Natural killer cell treated with Interleukin-12 subunit alpha and Interleukin-12 subunit beta and Interleukin-15 and Interleukin-18, amount 100 ng/mL, for 72 hours (primary cell): ENCODE measurements at regions not wholly inside any gene's neighbourhood (a gene's known extent, or its start where the extent isn't known, plus 50 kb on each side); places are given as distances from the start of the nearest gene placed in this dataset.

Source experiments
- ATAC-seq, 2 donors: fragments of 150-1000 bp; cut with Tn5 transposase in 1 of 2; sonication (Bioruptor Pico), chemical (Tn5 transposase) in 1 of 2; 2 replicates each; pipeline ENCODE4 v1.10.0; 2021
- DNase-seq: peaks from one replicate; pipeline ENCODE4 v3.0.0; 2022; ENCODE audit warnings: low spot score
- H3K27ac Mint-ChIP-seq, 2 donors: 1 replicate in 1 of 2; 2 replicates in 1 of 2; pipeline ENCODE4 v1.8.0; 2022; ENCODE audit warnings: mixed read lengths in 2 of 2, mild to moderate bottlenecking in 1 of 2, moderate library complexity in 1 of 2
- H3K27me3 Mint-ChIP-seq, 2 donors: 1 replicate in 1 of 2; 2 replicates in 1 of 2; pipeline ENCODE4 v1.8.0; 2022; ENCODE audit warnings: mixed read lengths in 2 of 2
- H3K36me3 Mint-ChIP-seq: one replicate; pipeline ENCODE4 v1.8.0; 2022; ENCODE audit warnings: mixed read lengths
- H3K4me1 Mint-ChIP-seq, 2 donors: 1 replicate in 1 of 2; 2 replicates in 1 of 2; pipeline ENCODE4 v1.8.0; 2022; ENCODE audit warnings: low read depth in 2 of 2, mixed read lengths in 2 of 2, mild to moderate bottlenecking in 1 of 2
- H3K4me3 Mint-ChIP-seq: one replicate; pipeline ENCODE4 v1.8.0; 2022; ENCODE audit warnings: mixed read lengths
- H3K9me3 Mint-ChIP-seq: 2 replicates; pipeline ENCODE4 v1.8.0; 2022; ENCODE audit warnings: mixed read lengths

DNA sequence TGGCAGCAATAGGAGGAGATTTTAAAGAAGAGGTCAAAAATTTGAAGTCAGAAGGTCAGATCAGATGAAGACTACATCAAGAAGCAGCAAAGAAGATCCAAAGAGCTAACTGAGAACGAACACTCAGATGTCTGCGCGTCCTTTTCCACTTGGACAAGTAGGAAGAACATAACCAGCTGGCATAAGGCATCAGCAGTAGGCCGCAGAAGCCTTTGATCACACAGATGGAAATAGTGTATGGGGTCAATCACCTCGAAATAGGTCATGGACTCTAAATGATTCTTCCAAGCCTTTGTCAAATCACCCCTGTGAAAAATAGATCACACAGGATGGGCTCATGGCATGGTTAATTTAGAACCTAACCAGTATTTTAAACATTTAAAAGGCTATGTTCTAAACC is 56.4 kb upstream of the TOM1L1 start:
- Mint-ChIP-seq H3K4me3 (no peak overlapping the region), H3K27ac (no peak overlapping the region), H3K9me3 (peaks cover 3% of the 10 kb centered on the region), H3K27me3 (peaks cover 0 to 12% of the 10 kb centered on the region in 2 donors), H3K36me3 (no peaks in the 10 kb centered on the region), H3K4me1 (no peaks in the 10 kb centered on the region)
- no peak for DNase-seq
- no peak for ATAC-seq

DNA sequence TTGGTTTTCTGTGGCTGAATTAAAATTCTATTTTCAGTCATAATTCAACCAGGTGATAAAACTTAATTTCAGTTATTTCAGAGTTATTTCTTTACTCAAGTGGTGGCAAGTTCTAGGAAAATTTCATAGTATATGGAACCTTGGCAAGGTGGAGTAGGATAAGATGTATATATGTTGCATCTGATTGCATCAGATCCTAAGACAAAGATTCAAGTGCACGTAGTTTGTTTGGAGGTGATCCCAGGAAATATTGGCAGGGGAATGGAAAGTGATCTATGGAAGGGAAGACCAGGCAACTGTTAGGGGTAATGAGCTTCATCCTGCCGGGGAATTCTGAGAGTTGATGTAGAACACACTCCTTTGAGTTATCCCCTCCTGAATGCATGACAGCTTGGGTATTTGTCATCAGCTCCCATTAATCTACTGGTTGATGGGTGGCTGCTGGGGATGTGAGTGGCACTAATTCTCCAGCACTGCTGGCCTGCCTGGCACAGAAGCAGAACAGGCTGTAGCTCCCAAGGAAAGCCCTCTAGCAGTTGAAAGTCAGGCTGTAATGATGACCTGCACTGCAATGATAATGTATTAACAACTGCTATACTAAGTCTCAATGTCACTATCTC is 52.2 kb upstream of the TOM1L1 start:
- peaks cover 0 to 13% of the 10 kb centered on the region in 2 donors for H3K27me3 Mint-ChIP-seq
- no peak for ATAC-seq
- H3K36me3 Mint-ChIP-seq, result no peaks in the 10 kb centered on the region
- no peak for DNase-seq
- peaks cover 10% of the 10 kb centered on the region for H3K9me3 Mint-ChIP-seq
- no peak overlapping the region for H3K27ac Mint-ChIP-seq
- no peak overlapping the region for H3K4me3 Mint-ChIP-seq
- H3K4me1 Mint-ChIP-seq, result no peaks in the 10 kb centered on the region

DNA sequence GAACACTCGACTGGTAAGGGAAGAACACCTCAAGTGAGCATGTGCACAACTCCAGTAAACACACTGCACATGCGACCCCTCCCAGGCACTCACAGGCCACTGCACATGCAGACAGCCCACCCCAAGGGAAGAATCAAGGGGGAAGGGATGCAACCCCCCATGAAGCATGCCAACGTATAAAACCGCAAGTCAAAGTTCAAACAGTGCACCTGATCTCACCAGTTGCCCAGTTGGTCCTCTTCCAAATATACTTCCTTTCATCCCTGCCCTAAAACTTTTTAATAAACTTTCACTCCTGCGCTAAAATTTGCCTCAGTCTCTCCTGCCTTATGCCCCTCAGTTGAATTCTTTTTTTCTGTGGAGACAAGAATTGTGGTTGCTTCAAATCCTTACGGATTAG is 51.0 kb upstream of the TOM1L1 start:
- Mint-ChIP-seq H3K27me3 (peaks cover 0 to 13% of the 10 kb centered on the region in 2 donors), H3K27ac (no peak overlapping the region), H3K4me3 (no peak overlapping the region), H3K36me3 (no peaks in the 10 kb centered on the region), H3K4me1 (no peaks in the 10 kb centered on the region), H3K9me3 (peaks cover 10% of the 10 kb centered on the region)
- DNase-seq (no peak), ATAC-seq (no peak)
